HCT116 (cell line): ENCODE measurements at regions not wholly inside any gene's neighbourhood (a gene's known extent, or its start where the extent isn't known, plus 50 kb on each side); places are given as distances from the start of the nearest gene placed in this dataset.

ENCODE experiments used
- EZH2 ChIP-seq: fragments of 200-600 bp; sonication (generic); IDR thresholded peaks from 2 replicates; pipeline ENCODE4 v1.6.1; 2017; ENCODE audit warnings: antibody characterized with exemption, mixed run types
- EZH2phosphoT487 ChIP-seq: fragments of 200-600 bp; IDR thresholded peaks from 2 replicates; pipeline ENCODE4 v1.6.1; 2018; ENCODE audit warnings: antibody characterized with exemption, borderline replicate concordance
- JUND ChIP-seq: IDR thresholded peaks from 2 replicates; pipeline ENCODE4 v1.6.1; 2012
- POLR2A ChIP-seq: IDR thresholded peaks from 2 replicates; pipeline ENCODE4 v1.7.0; 2011; ENCODE audit warnings: borderline replicate concordance; ENCODE audit not compliant: insufficient read depth, insufficient read length; ENCODE audit errors: extremely low read depth
- RAD21 ChIP-seq: IDR thresholded peaks from 2 replicates; pipeline ENCODE4 v1.6.1; 2012; ENCODE audit warnings: low read depth, mild to moderate bottlenecking
- SIN3A ChIP-seq: IDR thresholded peaks from 2 replicates; pipeline ENCODE4 v1.6.1; 2012; ENCODE audit warnings: low read depth
- SP1 ChIP-seq: IDR thresholded peaks from 2 replicates; pipeline ENCODE4 v1.6.1; 2012; ENCODE audit warnings: low read depth
- YY1 ChIP-seq: IDR thresholded peaks from 2 replicates; pipeline ENCODE4 v1.6.1; 2011; ENCODE audit warnings: low read length, low read depth, moderate library complexity, mild to moderate bottlenecking; ENCODE audit not compliant: insufficient replicate concordance; ENCODE audit errors: extremely low read depth
- ZFX ChIP-seq: fragments of 450-650 bp; IDR thresholded peaks from 2 replicates; pipeline ENCODE4 v1.6.1; 2017
- ZNF274 ChIP-seq: fragments of 200-500 bp; sonication (Bioruptor generic); IDR thresholded peaks from 2 replicates; pipeline ENCODE4 v1.6.1; 2014; ENCODE audit warnings: mild to moderate bottlenecking, low read depth, low read length, inconsistent platforms
- TF ChIP-seq, protein P1 (sequence below), 3 experiments: fragments of 200-600 bp in 1 of 3; sonication (generic) in 1 of 3; IDR thresholded peaks in 2 of 3; conservative IDR thresholded peaks in 1 of 3; 2 replicates each; pipeline ENCODE4 v1.5.1; 2012 to 2017; ENCODE audit warnings: low read depth in 2 of 3, low read length in 2 of 3, antibody characterized with exemption in 1 of 3, borderline replicate concordance in 1 of 3, control low read depth in 1 of 3, mild to moderate bottlenecking in 1 of 3, mixed read lengths in 1 of 3, mixed run types in 1 of 3, moderate library complexity in 1 of 3; ENCODE audit not compliant: insufficient read depth in 1 of 3
- TF ChIP-seq, protein P2 (sequence below): IDR thresholded peaks from 2 replicates; pipeline ENCODE4 v1.6.1; 2012

DNA sequence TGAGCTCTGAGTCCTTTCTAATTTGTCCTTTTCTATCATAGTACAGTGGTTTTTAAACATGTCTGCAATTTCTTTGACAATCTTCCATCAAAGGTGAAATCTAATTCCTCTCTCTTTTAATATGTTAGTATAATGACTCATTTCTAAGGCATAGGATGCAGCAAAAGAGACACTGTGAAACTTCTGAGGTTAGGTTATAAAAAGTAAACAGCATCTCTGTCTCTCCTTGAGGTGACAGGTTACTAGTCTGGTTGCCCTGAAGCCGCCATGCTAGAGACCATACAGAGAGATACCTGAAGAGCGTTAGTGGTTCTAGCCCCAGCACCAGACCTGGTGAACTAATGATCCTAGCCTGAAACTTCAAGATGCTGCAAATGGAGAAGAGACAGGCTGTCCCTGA, 114.3 kb downstream of the PPM1A start:
- TF ChIP-seq, protein P1, sequence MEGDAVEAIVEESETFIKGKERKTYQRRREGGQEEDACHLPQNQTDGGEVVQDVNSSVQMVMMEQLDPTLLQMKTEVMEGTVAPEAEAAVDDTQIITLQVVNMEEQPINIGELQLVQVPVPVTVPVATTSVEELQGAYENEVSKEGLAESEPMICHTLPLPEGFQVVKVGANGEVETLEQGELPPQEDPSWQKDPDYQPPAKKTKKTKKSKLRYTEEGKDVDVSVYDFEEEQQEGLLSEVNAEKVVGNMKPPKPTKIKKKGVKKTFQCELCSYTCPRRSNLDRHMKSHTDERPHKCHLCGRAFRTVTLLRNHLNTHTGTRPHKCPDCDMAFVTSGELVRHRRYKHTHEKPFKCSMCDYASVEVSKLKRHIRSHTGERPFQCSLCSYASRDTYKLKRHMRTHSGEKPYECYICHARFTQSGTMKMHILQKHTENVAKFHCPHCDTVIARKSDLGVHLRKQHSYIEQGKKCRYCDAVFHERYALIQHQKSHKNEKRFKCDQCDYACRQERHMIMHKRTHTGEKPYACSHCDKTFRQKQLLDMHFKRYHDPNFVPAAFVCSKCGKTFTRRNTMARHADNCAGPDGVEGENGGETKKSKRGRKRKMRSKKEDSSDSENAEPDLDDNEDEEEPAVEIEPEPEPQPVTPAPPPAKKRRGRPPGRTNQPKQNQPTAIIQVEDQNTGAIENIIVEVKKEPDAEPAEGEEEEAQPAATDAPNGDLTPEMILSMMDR (IDR thresholded peaks at IDR 0.05 in 2 of 3, conservative IDR thresholded peaks at IDR 0.05 in 1 of 3; ENCODE audit: borderline replicate concordance in 1 of 3, insufficient read depth in 1 of 3, low read depth in 2 of 3, low read length in 2 of 3) = no peak
- no peak for TF ChIP-seq ZNF274
- TF ChIP-seq RAD21 = no peak
- TF ChIP-seq ZFX = no peak
- no peak for TF ChIP-seq YY1
- TF ChIP-seq, protein P2, sequence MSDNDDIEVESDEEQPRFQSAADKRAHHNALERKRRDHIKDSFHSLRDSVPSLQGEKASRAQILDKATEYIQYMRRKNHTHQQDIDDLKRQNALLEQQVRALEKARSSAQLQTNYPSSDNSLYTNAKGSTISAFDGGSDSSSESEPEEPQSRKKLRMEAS = no peak
- no peak for TF ChIP-seq POLR2A
- TF ChIP-seq SP1 = no peak
- no peak for TF ChIP-seq SIN3A
- no peak for TF ChIP-seq EZH2
- no peak for TF ChIP-seq EZH2phosphoT487
- no peak for TF ChIP-seq JUND
